IMR-90 (cell line): ENCODE measurements at regions not wholly inside any gene's neighbourhood (a gene's known extent, or its start where the extent isn't known, plus 50 kb on each side); places are given as distances from the start of the nearest gene placed in this dataset.

ENCODE experiments used
- ATAC-seq: fragments of 200-7000 bp; cut with Tn5 transposase; 2 replicates; pipeline ENCODE4 v1.9.1; 2020; ENCODE audit warnings: low read depth, mild to moderate bottlenecking, moderate library complexity
- BruUV-seq: library from RNA; stranded (reverse); fragments of 400-500 nt; replicated peaks from 2 replicates; lab custom pipeline; 2021; lab: Mats Ljungman, UMichigan
- CTCF ChIA-PET: fragments of 300-600 bp; formaldehyde crosslinking; extraction: SDS; loops from one replicate; lab custom pipeline; 2021; ENCODE audit warnings: antibody characterized with exemption; lab: Yijun Ruan, JAX
- POLR2A ChIA-PET: fragments of 300-600 bp; sonication (Branson Sonifier 250); formaldehyde crosslinking; loops from one replicate; lab custom pipeline; 2022; ENCODE audit warnings: antibody characterized with exemption; ENCODE audit not compliant: unreplicated experiment; lab: Charles Lee
- DNase-seq: peaks from one replicate; pipeline ENCODE4 v3.0.0; 2013
- H2AFZ ChIP-seq: replicated peaks from 2 replicates; pipeline ENCODE3; 2013; ENCODE audit warnings: low read length, mild to moderate bottlenecking; ENCODE audit not compliant: poor library complexity
- H2AK5ac ChIP-seq: 2 replicates; pipeline ENCODE4 v1.6.1; 2013; ENCODE audit warnings: low read depth, low read length, inconsistent platforms
- H2AK9ac ChIP-seq: replicated peaks from 2 replicates; pipeline ENCODE3; 2013; ENCODE audit warnings: mild to moderate bottlenecking, low read depth, low read length, moderate library complexity; ENCODE audit not compliant: poor library complexity
- H2BK120ac ChIP-seq: 2 replicates; pipeline ENCODE4 v1.6.1; 2013; ENCODE audit warnings: low read depth, low read length, inconsistent platforms
- H2BK15ac ChIP-seq: 3 replicates; pipeline ENCODE4 v1.6.1; 2013; ENCODE audit warnings: low read depth, low read length, inconsistent platforms
- H2BK20ac ChIP-seq: 2 replicates; pipeline ENCODE4 v1.6.1; 2013; ENCODE audit warnings: low read depth, mild to moderate bottlenecking, inconsistent platforms, low read length, moderate library complexity
- H2BK5ac ChIP-seq: 2 replicates; pipeline ENCODE4 v1.6.1; 2013; ENCODE audit warnings: mild to moderate bottlenecking, low read depth, low read length, inconsistent platforms; ENCODE audit not compliant: poor library complexity, severe bottlenecking
- H3K14ac ChIP-seq: replicated peaks from 2 replicates; pipeline ENCODE4 v1.6.1; 2013; ENCODE audit warnings: low read depth, low read length, inconsistent platforms
- H3K18ac ChIP-seq: 2 replicates; pipeline ENCODE4 v1.6.1; 2013; ENCODE audit warnings: low read depth, low read length, control low read depth
- H3K23ac ChIP-seq: 2 replicates; pipeline ENCODE4 v1.6.1; 2013; ENCODE audit warnings: low read depth, low read length, inconsistent platforms
- H3K27ac ChIP-seq: 2 replicates; pipeline ENCODE4 v1.5.1; 2013; ENCODE audit warnings: mild to moderate bottlenecking, control low read depth, low read length; ENCODE audit not compliant: insufficient read depth
- H3K27me3 ChIP-seq: 2 replicates; pipeline ENCODE4 v1.6.1; 2013; ENCODE audit warnings: low read length; ENCODE audit not compliant: control insufficient read depth, insufficient read depth
- H3K36me3 ChIP-seq: 2 replicates; pipeline ENCODE4 v1.6.1; 2013; ENCODE audit warnings: low read length, mixed read lengths; ENCODE audit not compliant: control insufficient read depth, insufficient read depth
- H3K4ac ChIP-seq: 2 replicates; pipeline ENCODE4 v1.6.1; 2013; ENCODE audit warnings: low read depth, low read length, inconsistent platforms
- H3K4me1 ChIP-seq: 2 replicates; pipeline ENCODE4 v1.6.1; 2013; ENCODE audit warnings: low read length, mixed read lengths; ENCODE audit not compliant: control insufficient read depth, insufficient read depth
- H3K4me2 ChIP-seq: 2 replicates; pipeline ENCODE4 v1.6.1; 2013; ENCODE audit warnings: low read depth, mild to moderate bottlenecking, control low read depth, low read length, moderate library complexity
- H3K4me3 ChIP-seq: 2 replicates; pipeline ENCODE4 v1.5.1; 2013; ENCODE audit warnings: low read depth, mild to moderate bottlenecking, control low read depth, low read length, moderate library complexity; ENCODE audit not compliant: insufficient read depth
- H3K56ac ChIP-seq: 2 replicates; pipeline ENCODE4 v1.6.1; 2013; ENCODE audit warnings: low read length, inconsistent platforms; ENCODE audit not compliant: insufficient read depth; ENCODE audit errors: extremely low read depth
- H3K79me1 ChIP-seq, 2 experiments: 2 replicates each; pipeline ENCODE4 v1.6.1; 2013; ENCODE audit warnings: low read length in 2 of 2, inconsistent platforms in 1 of 2, low read depth in 1 of 2
- H3K9ac ChIP-seq: 2 replicates; pipeline ENCODE4 v1.6.1; 2013; ENCODE audit warnings: low read depth, low read length, control low read depth
- H3K9me1 ChIP-seq: 2 replicates; pipeline ENCODE4 v1.6.1; 2013; ENCODE audit warnings: low read length, inconsistent platforms; ENCODE audit not compliant: insufficient read depth
- H3K9me3 ChIP-seq: 2 replicates; pipeline ENCODE4 v1.6.1; 2013; ENCODE audit warnings: low read length; ENCODE audit not compliant: control insufficient read depth, insufficient read depth
- H4K20me1 ChIP-seq: 2 replicates; pipeline ENCODE4 v1.6.1; 2013; ENCODE audit warnings: low read length, inconsistent platforms; ENCODE audit not compliant: insufficient read depth
- H4K5ac ChIP-seq: 2 replicates; pipeline ENCODE4 v1.6.1; 2013; ENCODE audit warnings: mild to moderate bottlenecking, low read depth, low read length, control low read depth
- H4K8ac ChIP-seq, 2 experiments: 2 replicates each; pipeline ENCODE4 v1.6.1; 2013; ENCODE audit warnings: low read depth in 2 of 2, low read length in 2 of 2, control low read depth in 1 of 2, inconsistent platforms in 1 of 2
- H4K91ac ChIP-seq: 2 replicates; pipeline ENCODE4 v1.6.1; 2013; ENCODE audit warnings: low read depth, low read length, inconsistent platforms; ENCODE audit not compliant: insufficient read depth
- BHLHE40 ChIP-seq: fragments of 150-350 bp; IDR thresholded peaks from 2 replicates; pipeline ENCODE4 v1.6.1; 2016; ENCODE audit warnings: mild to moderate bottlenecking, low read depth, low read length
- CEBPB ChIP-seq: IDR thresholded peaks from 2 replicates; pipeline ENCODE4 v1.6.1; 2012; ENCODE audit warnings: low read depth, low read length, improper control_type of control experiment
- FOS ChIP-seq: fragments of 150-350 bp; IDR thresholded peaks from 2 replicates; pipeline ENCODE4 v1.6.1; 2016; ENCODE audit warnings: low read depth, low read length
- MAFK ChIP-seq: IDR thresholded peaks from 2 replicates; pipeline ENCODE4 v1.6.1; 2012; ENCODE audit warnings: low read depth, low read length, improper control_type of control experiment
- MXI1 ChIP-seq: IDR thresholded peaks from 2 replicates; pipeline ENCODE4 v1.6.1; 2012; ENCODE audit warnings: low read depth, mild to moderate bottlenecking, low read length, moderate library complexity, borderline replicate concordance
- NFE2L2 ChIP-seq: fragments of 150-350 bp; IDR thresholded peaks from 2 replicates; pipeline ENCODE4 v1.6.1; 2016; ENCODE audit warnings: low read depth, mild to moderate bottlenecking, low read length
- RFX5 ChIP-seq: IDR thresholded peaks from 2 replicates; pipeline ENCODE4 v1.8.0; 2012; ENCODE audit warnings: low read depth, mild to moderate bottlenecking, low read length, moderate library complexity
- USF2 ChIP-seq: fragments of 150-350 bp; IDR thresholded peaks from 2 replicates; pipeline ENCODE4 v1.6.1; 2017; ENCODE audit warnings: mild to moderate bottlenecking, antibody characterized with exemption, low read length, low read depth
- WGBS, 2 experiments: methylation state at CpG; one replicate each; pipeline versions ENCODE4 v1.1.5 to v1.1.7; 2013; ENCODE audit warnings: missing lambda C conversion rate in 2 of 2; ENCODE audit not compliant: insufficient read length in 1 of 2; ENCODE audit errors: extremely low coverage in 2 of 2; 5-methylcytosine and 5-hydroxymethylcytosine counted together
- dilution Hi-C: fragments of 300-500 bp; cut with HindIII; formaldehyde crosslinking; loops from one replicate; pipeline ENCODE4 v1.14.3; 2018; ENCODE audit warnings: low sequenced_read_pairs; ENCODE audit not compliant: unreplicated experiment
- in situ Hi-C: fragments of 300-500 bp; cut with MboI; formaldehyde crosslinking; loops from 3 replicates; pipeline ENCODE4 v1.14.3; 2019; ENCODE audit warnings: low sequenced_read_pairs, inconsistent platforms, mixed read lengths
- intact Hi-C: fragments of 100-400 bp; cut with micrococcal nuclease; formaldehyde crosslinking; loops from 2 replicates; pipeline ENCODE4 v1.10.0; 2022
- TF ChIP-seq, protein P1 (sequence below): conservative IDR thresholded peaks from 2 replicates; pipeline ENCODE4 v1.5.1; 2012; ENCODE audit warnings: mild to moderate bottlenecking, low read depth, low read length, improper control_type of control experiment

DNA sequence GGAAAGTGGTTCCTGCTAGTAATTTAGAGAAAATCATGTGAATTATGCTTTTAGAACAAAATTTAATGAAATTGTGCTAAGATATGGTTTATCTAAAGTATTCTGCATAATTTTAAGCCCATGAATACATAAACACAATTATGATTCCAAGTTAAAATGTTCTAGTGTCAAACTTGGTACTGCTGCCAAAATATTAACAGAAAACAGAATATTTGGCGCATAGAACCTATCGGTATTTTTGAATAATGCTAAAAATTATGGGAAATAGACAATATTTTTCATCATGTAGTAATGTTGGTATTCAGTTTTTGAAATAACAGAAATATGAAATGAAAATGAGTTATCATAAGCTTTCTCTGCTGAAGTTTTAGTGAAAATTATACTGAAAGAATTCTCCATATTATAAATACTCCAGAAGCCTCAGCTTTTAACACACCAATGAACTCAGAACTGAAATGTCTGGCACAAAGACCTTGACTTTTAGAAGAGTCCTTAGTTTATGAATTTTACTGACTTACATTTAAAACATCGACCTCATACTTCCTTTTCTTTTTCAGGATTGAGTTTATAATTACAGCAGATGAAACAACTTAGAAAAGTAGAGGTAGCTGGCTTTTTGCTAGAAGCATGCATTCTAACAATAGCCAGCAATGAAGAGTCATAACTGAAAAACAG, 1192.3 kb upstream of the GJE1 start:
- no peak for DNase-seq
- intact Hi-C loops = no loop called here
- ATAC-seq = no peak
- no peak overlapping the region for H4K91ac ChIP-seq
- H3K4me1 ChIP-seq = no peaks in the 10 kb centered on the region
- no TSS peak for BruUV-seq
- no peak overlapping the region for H3K14ac ChIP-seq
- TF ChIP-seq, protein P1, sequence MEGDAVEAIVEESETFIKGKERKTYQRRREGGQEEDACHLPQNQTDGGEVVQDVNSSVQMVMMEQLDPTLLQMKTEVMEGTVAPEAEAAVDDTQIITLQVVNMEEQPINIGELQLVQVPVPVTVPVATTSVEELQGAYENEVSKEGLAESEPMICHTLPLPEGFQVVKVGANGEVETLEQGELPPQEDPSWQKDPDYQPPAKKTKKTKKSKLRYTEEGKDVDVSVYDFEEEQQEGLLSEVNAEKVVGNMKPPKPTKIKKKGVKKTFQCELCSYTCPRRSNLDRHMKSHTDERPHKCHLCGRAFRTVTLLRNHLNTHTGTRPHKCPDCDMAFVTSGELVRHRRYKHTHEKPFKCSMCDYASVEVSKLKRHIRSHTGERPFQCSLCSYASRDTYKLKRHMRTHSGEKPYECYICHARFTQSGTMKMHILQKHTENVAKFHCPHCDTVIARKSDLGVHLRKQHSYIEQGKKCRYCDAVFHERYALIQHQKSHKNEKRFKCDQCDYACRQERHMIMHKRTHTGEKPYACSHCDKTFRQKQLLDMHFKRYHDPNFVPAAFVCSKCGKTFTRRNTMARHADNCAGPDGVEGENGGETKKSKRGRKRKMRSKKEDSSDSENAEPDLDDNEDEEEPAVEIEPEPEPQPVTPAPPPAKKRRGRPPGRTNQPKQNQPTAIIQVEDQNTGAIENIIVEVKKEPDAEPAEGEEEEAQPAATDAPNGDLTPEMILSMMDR = no peak
- TF ChIP-seq USF2 (no peak), NFE2L2 (no peak), RFX5 (no peak), FOS (no peak), MXI1 (no peak), CEBPB (no peak), MAFK (no peak), BHLHE40 (no peak)
- no peak overlapping the region for H3K18ac ChIP-seq
- H3K9ac ChIP-seq = no peak overlapping the region
- no peak overlapping the region for H3K23ac ChIP-seq
- no peak overlapping the region for H2AK5ac ChIP-seq
- H4K5ac ChIP-seq = no peak overlapping the region
- no peak overlapping the region for H4K8ac ChIP-seq
- no peak overlapping the region for H2AK9ac ChIP-seq
- no peak overlapping the region for H2AFZ ChIP-seq
- H4K20me1 ChIP-seq = no peaks in the 10 kb centered on the region
- no peaks in the 10 kb centered on the region for H3K36me3 ChIP-seq
- no peak overlapping the region for H3K4me3 ChIP-seq
- peaks cover 7% of the 10 kb centered on the region for H3K9me3 ChIP-seq
- no peaks in the 10 kb centered on the region for H3K27me3 ChIP-seq
- no peak overlapping the region for H2BK120ac ChIP-seq
- WGBS, 2 experiments = no CpG with 5 or more reads among the region's 3 CpGs
- H2BK15ac ChIP-seq = no peak overlapping the region
- no peaks in the 10 kb centered on the region for H3K9me1 ChIP-seq
- H2BK20ac ChIP-seq = no peak overlapping the region
- no peak overlapping the region for H3K56ac ChIP-seq
- dilution Hi-C loops = no loop called here
- H3K4ac ChIP-seq = no peak overlapping the region
- POLR2A ChIA-PET = interaction anchor here (0.5 kb wide), 1 partner anchor 8 kb away, joined by 3 read pairs; no protein-coding TSS in a partner anchor
- CTCF ChIA-PET = interaction anchor here (0.6 kb wide), 2 partner anchors 489 to 676 kb away, joined by 3 read pairs; no protein-coding TSS in a partner anchor
- no peak overlapping the region for H2BK5ac ChIP-seq
- in situ Hi-C loops = no loop called here
- H3K27ac ChIP-seq = no peak overlapping the region
- no peak overlapping the region for H3K4me2 ChIP-seq
- no peaks in the 10 kb centered on the region for H3K79me1 ChIP-seq
